ENCODE measurements at regions not wholly inside any gene's neighbourhood (a gene's known extent, or its start where the extent isn't known, plus 50 kb on each side); places are given as distances from the start of the nearest gene placed in this dataset.

- H3K4me3 ChIP-seq, result no peak overlapping the region
- H3K27ac ChIP-seq, result no peak overlapping the region
- no peak for TF ChIP-seq CTCF (IDR thresholded peaks at IDR 0.05)
- no peak for DNase-seq (ENCODE audit: low spot score)
These were observed 88.3 kb upstream of the FRMD4B start for GRCh38 chr3:69474186-69474585.

GRCh38 chr3:69472093-69472492, 86.2 kb upstream of the FRMD4B start:
- TF ChIP-seq CTCF (IDR thresholded peaks at IDR 0.05), result no peak
- no peak for DNase-seq (ENCODE audit: low spot score)
- Histone ChIP-seq H3K27ac (no peak overlapping the region), H3K4me3 (no peak overlapping the region)

- Histone ChIP-seq H3K27ac (no peak overlapping the region), H3K4me3 (no peak overlapping the region)
- TF ChIP-seq CTCF (IDR thresholded peaks at IDR 0.05), result no peak
- no peak for DNase-seq (ENCODE audit: low spot score)
These were observed 77.6 kb upstream of the FRMD4B start for GRCh38 chr3:69463531-69463930.

GRCh38 chr3:69462826-69463100, 76.9 kb upstream of the FRMD4B start:
- DNase-seq (ENCODE audit: low spot score), result no peak
- TF ChIP-seq CTCF (IDR thresholded peaks at IDR 0.05), result no peak
- Histone ChIP-seq H3K27ac (no peak overlapping the region), H3K4me3 (no peak overlapping the region)

GRCh38 chr3:69462022-69462825, 76.3 kb upstream of the FRMD4B start:
- Histone ChIP-seq H3K27ac (no peak overlapping the region), H3K4me3 (no peak overlapping the region)
- no peak for TF ChIP-seq CTCF (IDR thresholded peaks at IDR 0.05)
- DNase-seq (ENCODE audit: low spot score), result no peak

GRCh38 chr3:69460034-69460433, 74.1 kb upstream of the FRMD4B start:
- DNase-seq (ENCODE audit: low spot score), result no peak
- Histone ChIP-seq H3K4me3 (no peak overlapping the region), H3K27ac (no peak overlapping the region)
- TF ChIP-seq CTCF (IDR thresholded peaks at IDR 0.05), result no peak

- TF ChIP-seq CTCF (IDR thresholded peaks at IDR 0.05), result no peak
- H3K27ac ChIP-seq, result no peak overlapping the region
- no peak for DNase-seq (ENCODE audit: low spot score)
- no peak overlapping the region for H3K4me3 ChIP-seq
These were observed 73.0 kb upstream of the FRMD4B start for GRCh38 chr3:69458803-69459365.
